GM23248 (cell line): ENCODE measurements at regions not wholly inside any gene's neighbourhood (a gene's known extent, or its start where the extent isn't known, plus 50 kb on each side); places are given as distances from the start of the nearest gene placed in this dataset.
"Not testable (repeated sequence)": the region's sequence is repeated elsewhere in the genome, so short reads cannot be mapped to it uniquely, and the experiment has no call there.

ENCODE experiments used
- DNase-seq: peaks from one replicate; pipeline ENCODE4 v3.0.0-alpha.2; 2015
- H2AFZ ChIP-seq: fragments of 200-600 bp; sonication (generic); 2 replicates; pipeline ENCODE4 v1.6.1; 2016; ENCODE audit warnings: antibody characterized with exemption
- H3F3A ChIP-seq: fragments of 200-600 bp; sonication (generic); 2 replicates; pipeline ENCODE4 v1.6.1; 2016; ENCODE audit warnings: mild to moderate bottlenecking, antibody characterized with exemption, mixed run types; ENCODE audit not compliant: insufficient read depth
- H3K27ac ChIP-seq: fragments of 200-600 bp; sonication (generic); 2 replicates; pipeline ENCODE4 v1.5.1; 2016; ENCODE audit warnings: mild to moderate bottlenecking
- H3K27me3 ChIP-seq: fragments of 200-600 bp; sonication (generic); replicated peaks from 2 replicates; pipeline ENCODE4 v1.6.1; 2016; ENCODE audit warnings: mild to moderate bottlenecking; ENCODE audit not compliant: insufficient read depth
- H3K36me3 ChIP-seq: fragments of 200-600 bp; sonication (generic); 2 replicates; pipeline ENCODE4 v1.6.1; 2016; ENCODE audit warnings: low read depth, mild to moderate bottlenecking
- H3K4me1 ChIP-seq: fragments of 200-600 bp; sonication (generic); 2 replicates; pipeline ENCODE4 v1.6.1; 2016; ENCODE audit warnings: mild to moderate bottlenecking; ENCODE audit not compliant: insufficient read depth
- H3K4me2 ChIP-seq: fragments of 200-600 bp; sonication (generic); one replicate; pipeline ENCODE4 v1.6.1; 2016; ENCODE audit warnings: mild to moderate bottlenecking; ENCODE audit not compliant: unreplicated experiment
- H3K4me3 ChIP-seq: fragments of 200-600 bp; sonication (generic); 2 replicates; pipeline ENCODE4 v1.5.1; 2016; ENCODE audit warnings: mild to moderate bottlenecking
- H3K79me2 ChIP-seq: fragments of 200-600 bp; sonication (generic); 2 replicates; pipeline ENCODE4 v1.6.1; 2016; ENCODE audit warnings: mild to moderate bottlenecking; ENCODE audit not compliant: insufficient read depth
- H3K9ac ChIP-seq: fragments of 200-600 bp; sonication (generic); 2 replicates; pipeline ENCODE4 v1.6.1; 2016; ENCODE audit warnings: mild to moderate bottlenecking
- H3K9me2 ChIP-seq: fragments of 200-600 bp; sonication (generic); 2 replicates; pipeline ENCODE4 v1.6.1; 2016; ENCODE audit warnings: mixed run types, mild to moderate bottlenecking, moderate library complexity; ENCODE audit not compliant: insufficient read depth
- H3K9me3 ChIP-seq: fragments of 200-600 bp; sonication (generic); one replicate; pipeline ENCODE4 v1.6.1; 2017; ENCODE audit warnings: low read depth
- H4K20me1 ChIP-seq: fragments of 200-600 bp; sonication (generic); 2 replicates; pipeline ENCODE4 v1.6.0; 2016; ENCODE audit not compliant: insufficient read depth
- EZH2 ChIP-seq: fragments of 200-600 bp; sonication (generic); IDR thresholded peaks from 2 replicates; pipeline ENCODE4 v1.6.1; 2018; ENCODE audit warnings: antibody characterized with exemption, mild to moderate bottlenecking; ENCODE audit not compliant: insufficient read depth, poor library complexity, severe bottlenecking
- EZH2phosphoT487 ChIP-seq: fragments of 200-600 bp; sonication (generic); IDR thresholded peaks from 2 replicates; pipeline ENCODE4 v1.6.1; 2018; ENCODE audit warnings: antibody characterized with exemption, moderate library complexity, mild to moderate bottlenecking, low read depth; ENCODE audit not compliant: insufficient read depth
- WGBS, 2 experiments: methylation state at CpG; one replicate each; pipeline ENCODE4 v1.1.6; 2015 to 2017; ENCODE audit warnings: low lambda C conversion rate in 2 of 2, low coverage in 1 of 2; ENCODE audit errors: missing lambda C conversion rate in 2 of 2; 5-methylcytosine and 5-hydroxymethylcytosine counted together
- in situ Hi-C: fragments of 300-500 bp; cut with MboI; formaldehyde crosslinking; loops from 2 replicates; pipeline ENCODE4 v1.15.0; 2020

GRCh38 chr1:175250027-175250426 lies 57.5 kb upstream of the KIAA0040 start:
- H3K36me3 ChIP-seq: no peaks in the 10 kb centered on the region
- H3K9me2 ChIP-seq: no peaks in the 10 kb centered on the region
- no peak for TF ChIP-seq EZH2phosphoT487
- no peak for TF ChIP-seq EZH2
- DNase-seq: no peak
- no peaks in the 10 kb centered on the region for H3K4me1 ChIP-seq
- no peaks in the 10 kb centered on the region for H3K27me3 ChIP-seq
- H3K79me2 ChIP-seq: no peaks in the 10 kb centered on the region
- in situ Hi-C loops: no loop called here
- H3K9me3 ChIP-seq: no peaks in the 10 kb centered on the region
- no peak overlapping the region for H2AFZ ChIP-seq
- no peak overlapping the region for H3K4me2 ChIP-seq
- H3K27ac ChIP-seq: no peak overlapping the region
- no peaks in the 10 kb centered on the region for H4K20me1 ChIP-seq
- H3K9ac ChIP-seq: no peak overlapping the region
- no peak overlapping the region for H3K4me3 ChIP-seq
- H3F3A ChIP-seq: no peaks in the 10 kb centered on the region

GRCh38 chr1:175248036-175248435 lies 55.5 kb upstream of the KIAA0040 start:
- H3K4me3 ChIP-seq, DNase-seq, H3K9ac ChIP-seq, H3K27me3 ChIP-seq, H3F3A ChIP-seq, in situ Hi-C loops, H3K27ac ChIP-seq, H3K36me3 ChIP-seq, H3K4me1 ChIP-seq, H3K9me3 ChIP-seq, H3K79me2 ChIP-seq, H4K20me1 ChIP-seq, H3K4me2 ChIP-seq, H3K9me2 ChIP-seq, H2AFZ ChIP-seq: not testable (repeated sequence)
- 8 to 15% methylated on average over 3 of the region's 3 CpGs for WGBS, 2 experiments

- H3K27ac ChIP-seq, H3F3A ChIP-seq, H3K36me3 ChIP-seq, H3K9me2 ChIP-seq, H3K9me3 ChIP-seq, H4K20me1 ChIP-seq, H3K9ac ChIP-seq, H3K4me3 ChIP-seq, H3K4me1 ChIP-seq, H3K4me2 ChIP-seq, H2AFZ ChIP-seq, H3K27me3 ChIP-seq, in situ Hi-C loops, DNase-seq, H3K79me2 ChIP-seq: not testable (repeated sequence)
- 31 to 34% methylated on average over 5 of the region's 5 CpGs for WGBS, 2 experiments
These were observed 54.5 kb upstream of the KIAA0040 start for GRCh38 chr1:175247056-175247455.

GRCh38 chr1:175245324-175245723 lies 52.7 kb upstream of the KIAA0040 start:
- no peak for DNase-seq
- no peak overlapping the region for H2AFZ ChIP-seq
- no peak overlapping the region for H3K9ac ChIP-seq
- H3K4me3 ChIP-seq: no peak overlapping the region
- no peaks in the 10 kb centered on the region for H3K4me1 ChIP-seq
- WGBS, 2 experiments: 19 to 21% methylated on average over 1 of the region's 1 CpG
- no peaks in the 10 kb centered on the region for H3K79me2 ChIP-seq
- H3F3A ChIP-seq: no peaks in the 10 kb centered on the region
- H3K9me2 ChIP-seq: no peaks in the 10 kb centered on the region
- no peaks in the 10 kb centered on the region for H3K36me3 ChIP-seq
- H3K9me3 ChIP-seq: no peaks in the 10 kb centered on the region
- H4K20me1 ChIP-seq: no peaks in the 10 kb centered on the region
- TF ChIP-seq EZH2 (no peak), EZH2phosphoT487 (no peak)
- H3K27ac ChIP-seq: no peak overlapping the region
- no peaks in the 10 kb centered on the region for H3K27me3 ChIP-seq
- H3K4me2 ChIP-seq: no peak overlapping the region
- in situ Hi-C loops: no loop called here

GRCh38 chr1:175244206-175244605 lies 51.6 kb upstream of the KIAA0040 start:
- Histone ChIP-seq H3K4me2 (no peak overlapping the region), H3K79me2 (no peaks in the 10 kb centered on the region), H3K27ac (no peak overlapping the region), H3K9me2 (no peaks in the 10 kb centered on the region), H4K20me1 (no peaks in the 10 kb centered on the region), H2AFZ (no peak overlapping the region), H3F3A (no peaks in the 10 kb centered on the region), H3K9me3 (no peaks in the 10 kb centered on the region), H3K4me3 (no peak overlapping the region), H3K9ac (no peak overlapping the region), H3K4me1 (no peaks in the 10 kb centered on the region), H3K36me3 (no peaks in the 10 kb centered on the region), H3K27me3 (no peaks in the 10 kb centered on the region)
- WGBS, 2 experiments: 16 to 24% methylated on average over 1 of the region's 1 CpG
- TF ChIP-seq EZH2 (no peak), EZH2phosphoT487 (no peak)
- DNase-seq: no peak
- in situ Hi-C loops: no loop called here
